Astrocyte (in vitro differentiated cells and primary cell): ENCODE measurements at regions not wholly inside any gene's neighbourhood (a gene's known extent, or its start where the extent isn't known, plus 50 kb on each side); places are given as distances from the start of the nearest gene placed in this dataset.

Source experiments
- DNase-seq: peaks from one replicate; pipeline ENCODE4 v3.0.0-alpha.2; 2010; ENCODE audit warnings: low read depth
- FAIRE-seq: peaks from 2 replicates; lab custom pipeline; 2011; peaks lifted over from hg19 to GRCh38; lab: Jason Lieb, UNC
- H2AFZ ChIP-seq: 2 replicates; pipeline ENCODE4 v1.6.0; 2012; ENCODE audit warnings: low read depth, low read length, inconsistent platforms
- H3K27ac ChIP-seq: 2 replicates; pipeline ENCODE4 v1.5.1; 2011; ENCODE audit warnings: low read depth, low read length, inconsistent platforms
- H3K27me3 ChIP-seq: 2 replicates; pipeline ENCODE4 v1.6.0; 2011; ENCODE audit warnings: low read length, inconsistent platforms; ENCODE audit not compliant: insufficient read depth
- H3K36me3 ChIP-seq: 2 replicates; pipeline ENCODE4 v1.5.1; 2011; ENCODE audit warnings: low read length, inconsistent platforms; ENCODE audit not compliant: insufficient read depth
- H3K4me1 ChIP-seq: 2 replicates; pipeline ENCODE4 v1.5.1; 2011; ENCODE audit warnings: low read length, inconsistent platforms; ENCODE audit not compliant: insufficient read depth
- H3K4me2 ChIP-seq: 2 replicates; pipeline ENCODE4 v1.6.0; 2012; ENCODE audit warnings: low read length, inconsistent platforms
- H3K4me3 ChIP-seq: 2 replicates; pipeline ENCODE4 v1.5.1; 2011; ENCODE audit warnings: low read depth, mild to moderate bottlenecking, low read length, inconsistent platforms; ENCODE audit not compliant: insufficient read depth
- H3K79me2 ChIP-seq: 2 replicates; pipeline ENCODE4 v1.6.0; 2012; ENCODE audit warnings: mild to moderate bottlenecking, low read length, inconsistent platforms; ENCODE audit not compliant: insufficient read depth
- H3K9ac ChIP-seq: 2 replicates; pipeline ENCODE4 v1.6.0; 2012; ENCODE audit warnings: mild to moderate bottlenecking, low read length, inconsistent platforms
- H3K9me3 ChIP-seq: 2 replicates; pipeline ENCODE4 v1.5.1; 2012; ENCODE audit warnings: low read depth, mild to moderate bottlenecking, low read length, inconsistent platforms; ENCODE audit not compliant: insufficient read depth
- H4K20me1 ChIP-seq: 2 replicates; pipeline ENCODE4 v1.6.0; 2012; ENCODE audit warnings: low read length, inconsistent platforms; ENCODE audit not compliant: insufficient read depth
- H3K27ac Mint-ChIP-seq: one replicate; pipeline ENCODE4 v1.8.0; 2021; ENCODE audit warnings: mild to moderate bottlenecking, mixed read lengths; ENCODE audit not compliant: unreplicated experiment
- H3K27me3 Mint-ChIP-seq: one replicate; pipeline ENCODE4 v1.8.0; 2021; ENCODE audit warnings: low read depth, mixed read lengths; ENCODE audit not compliant: unreplicated experiment
- H3K36me3 Mint-ChIP-seq: one replicate; pipeline ENCODE4 v1.8.0; 2021; ENCODE audit warnings: low read depth, mixed read lengths; ENCODE audit not compliant: unreplicated experiment
- H3K4me1 Mint-ChIP-seq: one replicate; pipeline ENCODE4 v1.8.0; 2021; ENCODE audit warnings: low read depth, mixed read lengths; ENCODE audit not compliant: unreplicated experiment
- H3K4me3 Mint-ChIP-seq: one replicate; pipeline ENCODE4 v1.8.0; 2021; ENCODE audit warnings: mild to moderate bottlenecking, moderate library complexity, mixed read lengths; ENCODE audit not compliant: unreplicated experiment
- H3K9me3 Mint-ChIP-seq: one replicate; pipeline ENCODE4 v1.8.0; 2021; ENCODE audit warnings: mild to moderate bottlenecking, mixed read lengths; ENCODE audit not compliant: unreplicated experiment
- EZH2 ChIP-seq: IDR thresholded peaks from 2 replicates; pipeline ENCODE4 v1.6.1; 2012; ENCODE audit warnings: mild to moderate bottlenecking, low read length, inconsistent platforms; ENCODE audit not compliant: insufficient read depth
- TF ChIP-seq, protein P1 (sequence below): IDR thresholded peaks from 2 replicates; pipeline ENCODE4 v1.5.1; 2011; ENCODE audit warnings: low read depth, mild to moderate bottlenecking, inconsistent platforms, low read length, moderate library complexity; ENCODE audit not compliant: insufficient read depth

DNA sequence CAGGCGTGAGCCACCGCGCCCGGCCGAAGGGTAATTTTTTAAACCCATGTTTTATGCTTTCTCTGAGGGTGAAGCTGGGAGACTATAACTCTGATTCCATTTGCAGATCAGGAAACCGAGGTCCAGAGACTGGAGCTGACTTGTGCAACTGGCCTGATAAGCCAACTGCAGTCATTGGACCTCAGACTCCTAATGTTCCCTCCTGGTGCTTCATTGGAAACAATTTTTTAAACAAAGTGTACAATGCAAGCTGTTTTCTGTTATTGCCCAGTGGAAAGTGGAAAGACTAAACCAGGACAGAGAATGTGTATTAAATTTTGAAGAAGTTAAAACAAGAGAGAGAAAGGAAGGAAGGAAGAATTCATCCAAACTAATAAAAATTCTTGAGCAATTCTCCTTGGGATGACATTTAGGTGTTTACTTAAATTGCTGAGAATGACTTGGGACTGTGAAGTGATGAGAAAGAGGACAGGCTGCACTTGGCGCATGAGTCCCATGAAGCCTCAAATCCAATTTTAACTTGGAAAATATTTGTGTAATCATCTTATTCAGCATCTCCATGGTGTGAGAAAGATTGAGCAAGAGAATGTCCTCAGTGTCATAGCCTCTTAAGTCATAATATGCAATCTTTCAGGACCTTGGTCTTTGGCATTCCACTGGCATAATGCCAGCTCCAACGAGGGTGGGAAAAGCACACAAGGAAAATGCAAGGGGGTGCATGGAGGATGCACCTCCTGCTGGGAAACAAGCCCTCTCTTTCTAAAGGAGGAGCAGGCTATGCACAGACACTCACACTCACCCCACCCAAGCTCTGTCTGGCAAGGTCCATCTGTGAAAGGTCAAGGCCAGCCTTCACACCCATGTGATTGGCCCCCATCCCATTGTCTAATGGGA, 342.0 kb downstream of the SIPA1L2 start:
- Mint-ChIP-seq H3K36me3 (no peaks in the 10 kb centered on the region), H3K4me1 (peaks cover 7% of the 10 kb centered on the region), H3K4me3 (no peak overlapping the region), H3K9me3 (peaks cover 4% of the 10 kb centered on the region), H3K27ac (no peak overlapping the region), H3K27me3 (peaks cover 18% of the 10 kb centered on the region)
- TF ChIP-seq EZH2: no peak
- TF ChIP-seq, protein P1, sequence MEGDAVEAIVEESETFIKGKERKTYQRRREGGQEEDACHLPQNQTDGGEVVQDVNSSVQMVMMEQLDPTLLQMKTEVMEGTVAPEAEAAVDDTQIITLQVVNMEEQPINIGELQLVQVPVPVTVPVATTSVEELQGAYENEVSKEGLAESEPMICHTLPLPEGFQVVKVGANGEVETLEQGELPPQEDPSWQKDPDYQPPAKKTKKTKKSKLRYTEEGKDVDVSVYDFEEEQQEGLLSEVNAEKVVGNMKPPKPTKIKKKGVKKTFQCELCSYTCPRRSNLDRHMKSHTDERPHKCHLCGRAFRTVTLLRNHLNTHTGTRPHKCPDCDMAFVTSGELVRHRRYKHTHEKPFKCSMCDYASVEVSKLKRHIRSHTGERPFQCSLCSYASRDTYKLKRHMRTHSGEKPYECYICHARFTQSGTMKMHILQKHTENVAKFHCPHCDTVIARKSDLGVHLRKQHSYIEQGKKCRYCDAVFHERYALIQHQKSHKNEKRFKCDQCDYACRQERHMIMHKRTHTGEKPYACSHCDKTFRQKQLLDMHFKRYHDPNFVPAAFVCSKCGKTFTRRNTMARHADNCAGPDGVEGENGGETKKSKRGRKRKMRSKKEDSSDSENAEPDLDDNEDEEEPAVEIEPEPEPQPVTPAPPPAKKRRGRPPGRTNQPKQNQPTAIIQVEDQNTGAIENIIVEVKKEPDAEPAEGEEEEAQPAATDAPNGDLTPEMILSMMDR: no peak
- H3K79me2 ChIP-seq: no peaks in the 10 kb centered on the region
- no peak overlapping the region for H2AFZ ChIP-seq
- no peak overlapping the region for H3K4me2 ChIP-seq
- no peaks in the 10 kb centered on the region for H4K20me1 ChIP-seq
- FAIRE-seq (no peak), DNase-seq (no peak)
- H3K4me1 ChIP-seq: no peaks in the 10 kb centered on the region
- no peaks in the 10 kb centered on the region for H3K27me3 ChIP-seq
- H3K9me3 ChIP-seq: no peaks in the 10 kb centered on the region
- no peak overlapping the region for H3K4me3 ChIP-seq
- no peaks in the 10 kb centered on the region for H3K36me3 ChIP-seq
- no peak overlapping the region for H3K27ac ChIP-seq
- no peak overlapping the region for H3K9ac ChIP-seq

DNA sequence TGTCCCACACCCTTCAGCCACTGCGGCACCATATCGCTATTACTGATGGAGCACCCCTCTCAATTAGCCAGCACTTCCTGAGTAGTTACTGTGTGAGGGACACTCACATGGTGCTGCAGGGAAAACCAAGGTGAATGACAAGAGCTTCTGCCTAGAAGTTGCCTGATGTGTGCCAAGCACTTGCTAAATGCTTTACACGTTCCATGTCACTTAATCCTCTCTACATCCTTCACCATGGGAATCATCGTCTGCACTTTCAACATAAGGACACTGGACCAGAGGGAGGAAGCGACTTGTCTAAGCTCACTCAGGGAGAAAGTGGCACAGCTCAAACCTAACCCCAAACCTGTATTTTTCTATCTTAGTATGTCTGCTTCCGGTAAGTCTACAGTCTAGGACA, 344.8 kb downstream of the SIPA1L2 start:
- H3K36me3 Mint-ChIP-seq: no peaks in the 10 kb centered on the region
- DNase-seq: no peak
- H3K4me2 ChIP-seq: no peak overlapping the region
- H3K79me2 ChIP-seq: no peaks in the 10 kb centered on the region
- no peak for TF ChIP-seq EZH2
- TF ChIP-seq, protein P1: no peak
- H3K4me3 Mint-ChIP-seq: no peak overlapping the region
- H3K36me3 ChIP-seq: no peaks in the 10 kb centered on the region
- no peak for FAIRE-seq
- H3K4me3 ChIP-seq: no peak overlapping the region
- no peaks in the 10 kb centered on the region for H4K20me1 ChIP-seq
- H3K9ac ChIP-seq: no peak overlapping the region
- peaks cover 4% of the 10 kb centered on the region for H3K9me3 Mint-ChIP-seq
- H3K9me3 ChIP-seq: no peaks in the 10 kb centered on the region
- peaks cover 16% of the 10 kb centered on the region for H3K4me1 Mint-ChIP-seq
- H2AFZ ChIP-seq: no peak overlapping the region
- no peaks in the 10 kb centered on the region for H3K4me1 ChIP-seq
- peaks cover 22% of the 10 kb centered on the region for H3K27me3 Mint-ChIP-seq
- H3K27ac ChIP-seq: no peak overlapping the region
- H3K27ac Mint-ChIP-seq: no peak overlapping the region
- peaks cover 3% of the 10 kb centered on the region for H3K27me3 ChIP-seq

DNA sequence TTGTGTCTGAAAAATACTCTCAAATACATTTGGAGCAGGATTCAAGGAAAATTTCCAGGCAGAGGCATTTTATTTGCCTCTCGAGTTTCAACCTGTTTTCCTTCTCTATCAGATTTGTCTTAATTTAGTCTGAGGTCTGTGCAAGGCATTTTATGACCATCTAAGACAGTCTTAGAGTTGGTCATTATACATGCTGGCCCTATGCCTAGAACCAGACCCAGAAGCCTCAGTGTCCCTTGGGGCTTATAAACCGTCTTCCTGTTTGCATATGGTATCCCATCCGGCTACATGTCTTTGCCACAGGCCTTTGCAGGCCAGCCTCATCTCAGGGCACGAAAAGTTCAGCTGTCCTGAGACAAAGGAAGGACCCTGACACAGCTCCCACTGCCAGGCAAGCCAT, 346.1 kb downstream of the SIPA1L2 start:
- H2AFZ ChIP-seq: no peak overlapping the region
- no peak overlapping the region for H3K9ac ChIP-seq
- H3K4me1 ChIP-seq: no peaks in the 10 kb centered on the region
- Mint-ChIP-seq H3K4me1 (peaks cover 22% of the 10 kb centered on the region), H3K27me3 (peaks cover 24% of the 10 kb centered on the region), H3K9me3 (peaks cover 4% of the 10 kb centered on the region), H3K36me3 (no peaks in the 10 kb centered on the region), H3K4me3 (no peak overlapping the region), H3K27ac (no peak overlapping the region)
- no peak overlapping the region for H3K4me2 ChIP-seq
- FAIRE-seq (no peak), DNase-seq (no peak)
- H3K9me3 ChIP-seq: no peaks in the 10 kb centered on the region
- no peaks in the 10 kb centered on the region for H4K20me1 ChIP-seq
- TF ChIP-seq, protein P1: no peak
- TF ChIP-seq EZH2: no peak
- H3K4me3 ChIP-seq: no peak overlapping the region
- H3K79me2 ChIP-seq: no peaks in the 10 kb centered on the region
- peaks cover 3% of the 10 kb centered on the region for H3K27me3 ChIP-seq
- H3K27ac ChIP-seq: no peak overlapping the region
- H3K36me3 ChIP-seq: no peaks in the 10 kb centered on the region
